ENCODE measurements at regions not wholly inside any gene's neighbourhood (a gene's known extent, or its start where the extent isn't known, plus 50 kb on each side); places are given as distances from the start of the nearest gene placed in this dataset.
"Not testable (repeated sequence)": the region's sequence is repeated elsewhere in the genome, so short reads cannot be mapped to it uniquely, and the experiment has no call there.

DNA sequence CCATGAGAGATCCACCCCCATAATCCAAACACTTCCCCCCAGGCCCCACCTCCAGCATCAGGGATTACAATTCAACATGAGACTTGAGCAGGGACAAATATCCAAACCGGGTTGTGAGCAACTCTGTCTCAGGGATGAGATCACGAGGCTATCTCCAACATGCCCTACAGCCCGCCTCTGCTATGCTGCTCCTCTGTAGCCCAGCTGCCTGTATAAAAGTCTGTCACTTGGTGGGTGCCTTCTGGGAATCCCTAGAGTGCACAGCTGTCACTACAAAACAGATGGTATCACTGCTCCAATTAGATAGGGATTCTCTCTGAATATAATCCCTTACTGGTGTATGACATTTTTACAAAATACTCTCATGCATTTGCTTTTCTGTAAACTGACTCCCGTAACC is 114.9 kb upstream of the NANOS1 start:
- no peak for DNase-seq (ENCODE audit: low spot score)

DNA sequence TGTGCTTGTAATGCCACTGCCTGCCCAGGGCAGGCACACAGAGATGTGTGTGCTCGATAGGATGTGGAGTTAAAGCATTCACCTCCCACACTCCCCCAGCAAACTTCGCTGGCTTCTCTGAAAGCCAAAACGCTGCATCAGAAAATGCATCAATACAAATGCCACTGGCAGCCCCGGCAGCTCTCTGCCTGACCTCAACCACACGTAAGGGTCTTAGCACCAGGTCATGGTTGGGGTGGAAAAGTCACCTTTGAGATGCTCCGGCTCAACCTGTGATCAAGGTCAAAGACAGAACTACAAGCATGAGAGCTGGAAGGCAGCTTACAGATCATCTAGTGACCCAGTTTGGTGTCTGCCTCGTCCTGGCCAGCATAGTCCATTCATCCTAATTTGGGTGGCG is 114.4 kb upstream of the NANOS1 start:
- no peak for DNase-seq (ENCODE audit: low spot score)

- DNase-seq (ENCODE audit: low spot score) = no peak
Measured at GRCh38 chr10:118916777-118917176, 112.7 kb upstream of the NANOS1 start.

DNA sequence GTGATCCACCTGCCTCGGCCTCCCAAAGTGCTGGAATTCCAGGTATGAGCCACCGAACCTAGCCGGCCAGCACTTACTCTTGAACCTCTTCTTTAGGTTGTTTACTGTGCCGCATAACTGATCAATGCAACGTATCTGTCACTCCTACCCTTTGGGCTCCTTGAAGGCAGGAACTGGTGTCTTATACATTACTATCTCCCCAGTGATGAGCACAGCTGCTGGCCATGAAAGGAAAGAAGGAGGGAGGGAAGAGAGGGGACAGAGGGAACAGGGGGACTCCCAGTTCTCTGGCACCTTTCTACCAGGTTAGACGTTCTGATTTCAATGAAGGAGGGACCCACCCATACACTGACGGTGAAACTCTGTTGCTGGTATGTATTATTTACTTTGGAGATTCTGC is 111.8 kb upstream of the NANOS1 start:
- DNase-seq (ENCODE audit: low spot score) = no peak

GRCh38 chr10:118918116-118918515 is 111.4 kb upstream of the NANOS1 start:
- no peak for DNase-seq (ENCODE audit: low spot score)

DNA sequence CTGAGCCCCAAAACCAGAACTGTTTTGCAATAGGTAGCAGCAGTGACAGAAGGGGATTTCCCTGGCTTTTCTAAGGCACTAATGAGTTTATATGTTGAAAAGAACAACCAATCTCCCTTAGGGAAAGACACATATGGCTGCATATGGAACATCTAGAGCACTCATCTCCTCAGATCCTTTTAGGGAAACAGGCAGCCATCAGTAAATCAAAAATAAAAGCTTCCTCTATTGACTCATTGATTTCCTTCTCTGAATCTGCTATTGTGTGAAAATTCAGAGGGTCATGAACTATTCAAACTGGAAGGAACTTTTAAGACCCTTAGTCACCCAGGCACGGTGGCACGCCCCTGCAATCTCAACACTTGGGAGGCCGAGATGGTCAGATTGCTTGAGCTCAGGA is 110.9 kb upstream of the NANOS1 start:
- no peak for DNase-seq (ENCODE audit: low spot score)

DNA sequence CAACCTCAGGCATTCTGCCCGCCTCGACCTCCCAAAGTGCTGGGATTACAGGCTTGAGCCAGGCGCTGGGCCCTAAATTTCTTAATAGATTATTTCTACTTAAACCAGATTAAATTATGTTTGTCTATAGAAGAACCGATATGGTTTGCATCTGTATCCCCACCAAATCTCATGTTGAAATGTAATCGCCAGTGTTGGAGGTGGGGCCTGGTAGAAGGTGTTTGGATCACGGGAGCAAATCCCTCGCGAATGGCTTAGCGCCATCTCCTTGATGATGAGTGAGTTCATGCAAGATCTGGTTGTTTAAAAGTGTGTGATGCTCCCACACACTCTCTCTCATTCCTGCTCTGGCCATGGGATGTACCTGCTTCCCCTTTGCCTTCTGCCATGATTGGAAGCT is 109.3 kb upstream of the NANOS1 start:
- no peak for DNase-seq (ENCODE audit: low spot score)

DNA sequence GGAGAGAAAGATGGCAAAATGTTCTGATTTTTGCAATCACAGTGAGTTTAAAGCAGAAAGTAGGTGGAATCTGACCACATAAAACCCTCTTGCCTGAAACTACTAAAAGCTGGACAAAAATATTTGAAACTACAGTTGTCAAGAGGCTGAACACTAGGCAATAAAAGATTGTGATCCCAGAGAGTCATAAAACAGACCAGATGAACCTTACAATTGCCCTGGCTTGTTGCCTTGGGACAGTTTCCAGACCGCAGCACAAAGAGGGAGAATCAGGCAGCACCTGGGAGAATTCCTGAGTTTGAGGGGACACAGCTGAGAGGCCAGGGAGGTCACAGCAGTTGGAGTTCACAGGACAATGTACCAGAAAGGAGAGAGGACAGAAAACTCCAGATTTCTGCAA is 107.3 kb upstream of the NANOS1 start:
- DNase-seq (ENCODE audit: low spot score) = no peak

DNA sequence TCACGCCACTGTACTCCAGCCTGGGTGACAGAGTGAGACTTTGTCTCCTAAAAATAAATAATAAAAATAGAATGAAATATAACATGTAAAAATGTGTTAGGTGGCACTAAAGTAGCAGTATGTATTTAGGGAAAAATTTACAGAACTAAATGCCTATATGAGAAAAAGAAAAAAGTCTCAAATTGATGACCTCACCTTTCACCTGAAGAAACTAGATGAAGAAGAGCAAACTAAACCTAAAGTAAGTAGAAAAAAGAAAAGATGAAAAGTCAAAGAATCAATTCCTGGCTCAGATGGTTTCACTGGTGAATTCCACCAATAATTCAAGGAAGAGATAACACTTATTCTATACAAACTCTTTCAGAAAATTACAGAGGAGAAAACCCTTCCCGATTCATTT is 106.5 kb upstream of the NANOS1 start:
- no peak for DNase-seq (ENCODE audit: low spot score)

DNA sequence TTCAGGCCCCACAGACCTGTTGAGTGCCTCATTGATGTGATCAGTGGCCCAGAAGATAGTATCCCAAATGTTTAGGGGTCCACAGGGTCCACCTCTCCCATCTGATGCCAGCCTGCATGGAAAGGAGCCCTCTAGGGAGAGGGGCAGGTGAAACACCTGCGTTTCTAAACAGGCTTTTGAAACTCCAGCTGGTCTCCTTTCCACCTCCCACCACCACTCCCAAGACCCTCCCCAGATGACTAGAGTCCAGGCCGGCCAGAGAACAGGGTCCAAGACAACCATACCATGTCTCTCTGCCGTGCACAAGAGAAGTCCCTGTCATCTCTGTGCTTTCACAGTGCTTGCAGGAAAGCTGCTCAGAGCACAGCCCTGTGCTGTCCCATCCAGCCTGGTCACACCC is 105.0 kb upstream of the NANOS1 start:
- no peak for DNase-seq (ENCODE audit: low spot score)

GRCh38 chr10:118925404-118926071 is 104.0 kb upstream of the NANOS1 start:
- DNase-seq (ENCODE audit: low spot score) = no peak

DNA sequence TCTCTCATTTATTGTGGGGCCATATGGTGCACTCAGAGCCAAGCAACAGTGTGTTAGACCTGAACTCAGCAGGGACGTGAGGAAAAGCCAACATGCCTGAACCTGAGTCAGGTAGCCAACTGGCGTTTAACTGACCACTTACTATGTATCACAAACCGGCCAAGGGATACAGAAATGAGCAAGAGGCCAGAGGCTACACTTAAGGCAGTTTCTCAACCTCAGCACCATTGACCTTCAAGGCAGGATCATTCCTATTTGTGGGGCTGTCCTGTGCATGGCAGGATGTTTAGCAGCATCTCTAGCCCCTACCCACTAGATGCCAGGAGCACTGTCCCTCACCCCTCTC is 103.5 kb upstream of the NANOS1 start:
- DNase-seq (ENCODE audit: low spot score) = no peak

DNA sequence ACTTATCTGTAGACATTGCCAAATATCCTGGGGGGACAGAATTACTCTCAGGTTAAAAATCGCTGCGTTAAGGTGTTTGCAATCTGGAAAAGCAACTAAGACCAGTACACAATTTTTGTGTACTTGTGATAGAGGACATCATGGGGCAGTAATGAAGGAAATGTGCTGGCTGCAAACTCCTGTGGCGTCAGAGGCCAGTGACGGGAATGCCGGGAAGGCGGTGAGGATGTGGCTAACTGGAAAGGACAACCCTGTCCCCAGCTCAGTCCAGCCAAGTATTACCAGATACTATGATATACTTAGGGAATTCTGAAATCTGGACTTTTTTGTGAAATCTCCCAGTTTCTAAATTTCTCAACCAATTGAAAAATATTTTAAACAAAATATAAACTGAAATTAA is 103.1 kb upstream of the NANOS1 start:
- DNase-seq (ENCODE audit: low spot score) = no peak

DNA sequence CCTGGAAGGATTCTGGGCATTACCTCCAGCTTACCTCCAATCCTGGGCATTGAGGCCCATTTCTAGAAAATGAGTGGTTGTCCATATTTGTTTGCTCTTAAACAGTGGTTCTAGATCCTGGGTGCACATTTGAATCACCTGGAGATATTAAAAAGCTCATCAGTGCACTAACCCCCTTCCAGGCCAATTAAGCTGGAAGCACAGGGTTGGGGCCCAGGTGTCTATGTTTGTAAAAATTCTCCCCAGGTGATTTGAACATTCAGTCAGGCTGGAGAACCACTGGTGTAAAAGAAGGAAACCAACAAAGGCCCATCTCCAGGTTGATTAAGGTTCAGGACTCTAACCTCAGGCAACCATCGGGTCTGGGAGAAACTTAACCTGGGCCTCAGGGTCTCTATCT is 102.6 kb upstream of the NANOS1 start:
- no peak for DNase-seq (ENCODE audit: low spot score)

GRCh38 chr10:118927321-118927720 is 102.2 kb upstream of the NANOS1 start:
- no peak for DNase-seq (ENCODE audit: low spot score)

- no peak for DNase-seq (ENCODE audit: low spot score)
Measured at GRCh38 chr10:118930614-118931013, 98.9 kb upstream of the NANOS1 start.

- no peak for DNase-seq (ENCODE audit: low spot score)
Measured at GRCh38 chr10:118931436-118931835, 98.1 kb upstream of the NANOS1 start.

- DNase-seq (ENCODE audit: low spot score) = not testable (repeated sequence)
Measured at GRCh38 chr10:118932154-118932553, 97.4 kb upstream of the NANOS1 start.

- DNase-seq (ENCODE audit: low spot score) = no peak
Measured at GRCh38 chr10:118937226-118937625, 92.3 kb upstream of the NANOS1 start.

- no peak for DNase-seq (ENCODE audit: low spot score)
Measured at GRCh38 chr10:118939211-118940007, 90.1 kb upstream of the NANOS1 start.

DNA sequence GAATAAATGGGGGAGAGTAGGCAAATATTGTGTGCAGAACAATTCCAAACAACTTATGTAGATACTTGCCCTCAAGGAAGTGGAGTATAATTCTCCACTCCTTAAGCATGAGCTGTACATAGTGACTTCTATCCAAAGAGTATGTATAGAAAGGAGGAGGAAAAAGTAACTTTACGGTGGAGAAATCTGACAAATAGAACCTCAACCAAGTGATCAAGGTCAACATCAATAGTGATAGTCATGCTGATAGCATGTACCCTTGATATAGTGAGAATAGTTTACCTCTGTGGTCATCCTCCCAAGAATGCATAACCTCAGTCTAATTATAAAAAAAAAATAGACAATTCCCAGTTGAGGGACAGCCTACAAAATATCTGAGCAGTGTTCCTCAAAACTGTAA is 89.1 kb upstream of the NANOS1 start:
- no peak for DNase-seq (ENCODE audit: low spot score)

- no peak for DNase-seq (ENCODE audit: low spot score)
Measured at GRCh38 chr10:118943253-118943652, 86.3 kb upstream of the NANOS1 start.

DNA sequence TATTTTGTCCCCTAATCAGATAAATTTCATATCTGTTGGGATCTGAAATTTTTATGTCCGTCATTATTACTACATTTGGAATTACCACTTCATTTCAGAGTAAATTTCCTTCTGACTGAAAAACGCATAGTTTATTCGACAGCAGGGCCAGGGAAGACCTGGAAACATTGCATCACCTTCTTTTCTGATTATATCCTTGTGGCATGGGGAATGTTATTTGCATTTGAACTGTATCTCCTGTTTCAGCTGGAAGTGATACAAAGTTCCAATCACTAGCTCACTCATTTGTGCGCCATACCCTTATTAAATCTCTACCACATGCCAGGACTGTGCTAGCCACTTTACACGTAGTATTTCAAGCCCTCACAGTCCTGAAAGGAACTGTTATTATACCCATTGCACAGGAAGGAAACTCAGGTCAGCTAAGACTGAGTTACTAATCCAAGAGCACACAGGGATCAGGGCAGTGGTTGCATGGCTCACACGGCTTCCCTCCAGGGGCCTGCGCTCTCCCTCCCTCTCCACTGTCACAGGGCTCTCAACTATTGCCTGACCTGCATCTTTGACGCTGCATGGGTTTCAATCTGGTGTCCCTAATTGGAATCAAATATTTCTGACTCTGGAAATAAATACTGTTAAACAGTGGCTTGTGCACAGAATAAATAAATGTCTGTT is 84.4 kb upstream of the NANOS1 start:
- no peak for DNase-seq (ENCODE audit: low spot score)
